ENCODE measurements at regions not wholly inside any gene's neighbourhood (a gene's known extent, or its start where the extent isn't known, plus 50 kb on each side); places are given as distances from the start of the nearest gene placed in this dataset.
"Not testable (repeated sequence)": the region's sequence is repeated elsewhere in the genome, so short reads cannot be mapped to it uniquely, and the experiment has no call there.

- no peak for DNase-seq
These were observed 237.6 kb upstream of the PRKD1 start for GRCh38 chr14:30165255-30165654.

GRCh38 chr14:30177781-30178180 is 250.1 kb upstream of the PRKD1 start:
- no peak for DNase-seq

- DNase-seq = no peak
These were observed 251.9 kb upstream of the PRKD1 start for GRCh38 chr14:30179381-30180130.

GRCh38 chr14:30180219-30180618 is 252.6 kb upstream of the PRKD1 start:
- no peak for DNase-seq

- DNase-seq = no peak
These were observed 258.2 kb upstream of the PRKD1 start for GRCh38 chr14:30185832-30186231.

- DNase-seq = no peak
These were observed 264.1 kb upstream of the PRKD1 start for GRCh38 chr14:30191639-30192279.

- no peak for DNase-seq
These were observed 265.5 kb upstream of the PRKD1 start for GRCh38 chr14:30193101-30193500.

- DNase-seq = no peak
These were observed 266.3 kb upstream of the PRKD1 start for GRCh38 chr14:30193845-30194501.

- no peak for DNase-seq
These were observed 267.1 kb upstream of the PRKD1 start for GRCh38 chr14:30194741-30195148.

GRCh38 chr14:30195941-30196340 is 268.3 kb upstream of the PRKD1 start:
- no peak for DNase-seq

- DNase-seq = no peak
These were observed 269.2 kb upstream of the PRKD1 start for GRCh38 chr14:30196861-30197260.

- DNase-seq = not testable (repeated sequence)
These were observed 271.1 kb upstream of the PRKD1 start for GRCh38 chr14:30198720-30199119.

- DNase-seq = no peak
These were observed 276.9 kb upstream of the PRKD1 start for GRCh38 chr14:30204431-30204980.

- no peak for DNase-seq
These were observed 281.5 kb upstream of the PRKD1 start for GRCh38 chr14:30209136-30209535.

GRCh38 chr14:30210630-30211029 is 283.0 kb upstream of the PRKD1 start:
- DNase-seq = no peak

GRCh38 chr14:30211326-30211725 is 283.7 kb upstream of the PRKD1 start:
- DNase-seq = no peak

GRCh38 chr14:30214014-30214413 is 286.4 kb upstream of the PRKD1 start:
- DNase-seq = no peak

- no peak for DNase-seq
These were observed 286.9 kb upstream of the PRKD1 start for GRCh38 chr14:30214461-30215090.

GRCh38 chr14:30218907-30219306 is 291.3 kb upstream of the PRKD1 start:
- DNase-seq = no peak

- DNase-seq = no peak
These were observed 293.9 kb upstream of the PRKD1 start for GRCh38 chr14:30221546-30221945.

GRCh38 chr14:30223385-30223785 is 295.7 kb upstream of the PRKD1 start:
- DNase-seq = no peak

GRCh38 chr14:30223966-30224365 is 296.3 kb upstream of the PRKD1 start:
- DNase-seq = no peak

- DNase-seq = no peak
These were observed 297.5 kb upstream of the PRKD1 start for GRCh38 chr14:30225176-30225575.
